HepG2 (cell line): ENCODE measurements at regions not wholly inside any gene's neighbourhood (a gene's known extent, or its start where the extent isn't known, plus 50 kb on each side); places are given as distances from the start of the nearest gene placed in this dataset.
"Not testable (repeated sequence)": the region's sequence is repeated elsewhere in the genome, so short reads cannot be mapped to it uniquely, and the experiment has no call there.

Experiments used
- ATAC-seq: fragments of 200-7000 bp; cut with Tn5 transposase; 3 replicates; pipeline ENCODE4 v1.9.1; 2020; ENCODE audit warnings: mild to moderate bottlenecking, moderate library complexity
- BruUV-seq: library from RNA; stranded (reverse); fragments of 400-500 nt; replicated peaks from 2 replicates; lab custom pipeline; 2021; lab: Mats Ljungman, UMichigan
- CTCF ChIA-PET: fragments of 300-600 bp; formaldehyde crosslinking; extraction: SDS; loops from one replicate; lab custom pipeline; 2021; ENCODE audit warnings: low total read pairs, inconsistent platforms, low intra/inter-chr PET ratio; lab: Yijun Ruan, JAX
- POLR2A ChIA-PET: fragments of 350-600 bp; sonication (Branson Sonifier 250); formaldehyde crosslinking; loops from one replicate; lab custom pipeline; 2020; ENCODE audit warnings: antibody characterized with exemption, inconsistent platforms; lab: Yijun Ruan, JAX
- DNase-seq: peaks from one replicate; pipeline ENCODE4 v3.0.0-alpha.2; 2015; ENCODE audit warnings: low spot score
- FAIRE-seq: peaks from 3 replicates; lab custom pipeline; 2011; peaks lifted over from hg19 to GRCh38; lab: Jason Lieb, UNC
- H2AFZ ChIP-seq: one replicate; pipeline ENCODE4 v1.6.1; 2011; ENCODE audit warnings: low read length, inconsistent platforms
- H3K27ac ChIP-seq: fragments of 300-600 bp; 3 replicates; pipeline ENCODE4 v1.8.0; 2011; ENCODE audit warnings: mixed run types, mild to moderate bottlenecking, mixed read lengths, low read length, inconsistent platforms; ENCODE audit not compliant: insufficient read depth; ENCODE audit errors: extremely low read length
- H3K27me3 ChIP-seq, 2 experiments: fragments of 200-600 bp in 1 of 2; 2 replicates in 1 of 2; 3 replicates in 1 of 2; pipeline versions ENCODE4 v1.6.0 to v1.8.0; 2011; ENCODE audit warnings: low read length in 2 of 2, mild to moderate bottlenecking in 2 of 2, moderate library complexity in 2 of 2, inconsistent platforms in 1 of 2; ENCODE audit not compliant: insufficient read depth in 2 of 2, control insufficient read depth in 1 of 2
- H3K36me3 ChIP-seq, 2 experiments: fragments of 200-600 bp in 1 of 2; replicated peaks in 1 of 2; 2 replicates in 1 of 2; 3 replicates in 1 of 2; pipeline versions ENCODE4 v1.5.1 to v1.8.0; 2011; ENCODE audit warnings: low read length in 2 of 2, inconsistent platforms in 1 of 2; ENCODE audit not compliant: insufficient read depth in 2 of 2, control insufficient read depth in 1 of 2
- H3K4me1 ChIP-seq: 2 replicates; pipeline ENCODE4 v1.5.1; 2012; ENCODE audit warnings: low read length, inconsistent platforms; ENCODE audit not compliant: insufficient read depth
- H3K4me2 ChIP-seq: 2 replicates; pipeline ENCODE4 v1.6.0; 2011; ENCODE audit warnings: low read depth, low read length, inconsistent platforms
- H3K4me3 ChIP-seq, 3 experiments: fragments of 200-600 bp in 1 of 3; sonication (generic), shearing (Covaris generic) in 1 of 3; replicated peaks in 1 of 3; 2 replicates each; pipeline ENCODE4 v1.5.1; 2011 to 2016; ENCODE audit warnings: low read length in 3 of 3, inconsistent platforms in 2 of 3, low read depth in 2 of 3, mild to moderate bottlenecking in 2 of 3, control low read depth in 1 of 3, mixed read lengths in 1 of 3; ENCODE audit not compliant: insufficient read depth in 1 of 3
- H3K79me2 ChIP-seq: one replicate; pipeline ENCODE4 v1.6.1; 2011; ENCODE audit warnings: low read length, inconsistent platforms; ENCODE audit not compliant: insufficient read depth
- H3K9ac ChIP-seq: 2 replicates; pipeline ENCODE4 v1.6.0; 2011; ENCODE audit warnings: mild to moderate bottlenecking, low read depth, low read length, inconsistent platforms; ENCODE audit not compliant: insufficient read depth
- H3K9me3 ChIP-seq: 2 replicates; pipeline ENCODE4 v1.5.1; 2012; ENCODE audit warnings: mild to moderate bottlenecking, low read length
- H4K20me1 ChIP-seq: 2 replicates; pipeline ENCODE4 v1.6.0; 2011; ENCODE audit warnings: inconsistent platforms, mild to moderate bottlenecking, low read length, moderate library complexity; ENCODE audit not compliant: insufficient read depth
- MATR3 ChIP-seq: sonication (generic); formaldehyde crosslinking; IDR thresholded peaks from 2 replicates; pipeline ENCODE4 v1.4.0; 2020; ENCODE audit warnings: missing genetic modification reagents
- MNT ChIP-seq: fragments of 450-650 bp; IDR thresholded peaks from 2 replicates; pipeline ENCODE4 v1.6.1; 2016
- SATB2 ChIP-seq: sonication (generic); formaldehyde crosslinking; IDR thresholded peaks from 2 replicates; pipeline ENCODE4 v1.5.0; 2020; ENCODE audit warnings: missing genetic modification reagents
- ZNF143 ChIP-seq: sonication (generic); formaldehyde crosslinking; IDR thresholded peaks from 2 replicates; pipeline ENCODE4 v1.4.0; 2020; ENCODE audit warnings: missing genetic modification reagents
- ZNF468 ChIP-seq: sonication (generic); formaldehyde crosslinking; IDR thresholded peaks from 2 replicates; pipeline ENCODE4 v1.8.0; 2022; ENCODE audit warnings: mild to moderate bottlenecking, moderate library complexity, missing genetic modification reagents
- WGBS: methylation state at CpG from one replicate; pipeline ENCODE4 v1.1.6; 2017; ENCODE audit warnings: low lambda C conversion rate; 5-methylcytosine and 5-hydroxymethylcytosine counted together
- in situ Hi-C: cut with HindIII; loops from 2 replicates; pipeline ENCODE4 v1.10.0; 2017; ENCODE audit warnings: low pct_unique_long_range_greater_than_20kb; ENCODE audit not compliant: extremely low pct_ligation_motif_present
- intact Hi-C: fragments of 100-400 bp; cut with micrococcal nuclease; formaldehyde crosslinking; loops from one replicate; pipeline ENCODE4 v1.10.0; 2022; ENCODE audit not compliant: unreplicated experiment

GRCh38 chr15:69684823-69685222 is 232.2 kb downstream of the RPLP1 start:
- in situ Hi-C loops, DNase-seq, H3K27me3 ChIP-seq, H2AFZ ChIP-seq, H3K4me1 ChIP-seq, intact Hi-C loops, H3K27ac ChIP-seq, BruUV-seq, H3K36me3 ChIP-seq, H3K79me2 ChIP-seq, H3K4me3 ChIP-seq, FAIRE-seq, POLR2A ChIA-PET, H3K9ac ChIP-seq, H3K4me2 ChIP-seq, CTCF ChIA-PET, ATAC-seq, H4K20me1 ChIP-seq: not testable (repeated sequence)
- WGBS = 4% methylated on average over 4 of the region's 4 CpGs
- H3K9me3 ChIP-seq = peaks cover 10% of the 10 kb centered on the region

GRCh38 chr15:69685512-69686452 is 233.2 kb downstream of the RPLP1 start:
- FAIRE-seq = no peak
- no peak for ATAC-seq
- TF ChIP-seq MATR3 (CRISPR knock-in tag) (no peak), SATB2 (CRISPR knock-in tag) (no peak), ZNF468 (CRISPR knock-in tag) (no peak), MNT (no peak), ZNF143 (CRISPR knock-in tag) (no peak)
- CTCF ChIA-PET = no interaction called here
- H3K79me2 ChIP-seq = no peaks in the 10 kb centered on the region
- H3K4me1 ChIP-seq = no peaks in the 10 kb centered on the region
- no peaks in the 10 kb centered on the region for H4K20me1 ChIP-seq
- H3K27me3 ChIP-seq = peaks cover 1 to 8% of the 10 kb centered on the region in 2 experiments; a peak in 2 of 5 replicates
- H3K4me3 ChIP-seq = no peak overlapping the region
- in situ Hi-C loops = no loop called here
- DNase-seq = no peak
- no peak overlapping the region for H2AFZ ChIP-seq
- no TSS peak for BruUV-seq
- intact Hi-C loops = no loop called here
- H3K9ac ChIP-seq = no peak overlapping the region
- no peak overlapping the region for H3K27ac ChIP-seq
- POLR2A ChIA-PET = no interaction called here
- H3K4me2 ChIP-seq = no peak overlapping the region
- H3K36me3 ChIP-seq = no peaks in the 10 kb centered on the region
- WGBS = 0% methylated on average over 6 of the region's 8 CpGs
- H3K9me3 ChIP-seq = peaks cover 10% of the 10 kb centered on the region
